OCI-LY1 (cell line): ENCODE measurements at regions not wholly inside any gene's neighbourhood (a gene's known extent, or its start where the extent isn't known, plus 50 kb on each side); places are given as distances from the start of the nearest gene placed in this dataset.

Experiments used
- CTCF ChIP-seq: fragments of 200-600 bp; sonication (generic), shearing (Covaris generic); IDR thresholded peaks from 2 replicates; pipeline ENCODE4 v1.5.1; 2017; ENCODE audit warnings: mild to moderate bottlenecking, antibody characterized with exemption, low read length, moderate library complexity, mixed read lengths
- EZH2 ChIP-seq: fragments of 200-600 bp; sonication (generic), shearing (Covaris generic); IDR thresholded peaks from 2 replicates; pipeline ENCODE4 v1.8.0; 2017; ENCODE audit warnings: borderline replicate concordance, mixed run types, mild to moderate bottlenecking, antibody characterized with exemption, low read length, moderate library complexity, mixed read lengths

DNA sequence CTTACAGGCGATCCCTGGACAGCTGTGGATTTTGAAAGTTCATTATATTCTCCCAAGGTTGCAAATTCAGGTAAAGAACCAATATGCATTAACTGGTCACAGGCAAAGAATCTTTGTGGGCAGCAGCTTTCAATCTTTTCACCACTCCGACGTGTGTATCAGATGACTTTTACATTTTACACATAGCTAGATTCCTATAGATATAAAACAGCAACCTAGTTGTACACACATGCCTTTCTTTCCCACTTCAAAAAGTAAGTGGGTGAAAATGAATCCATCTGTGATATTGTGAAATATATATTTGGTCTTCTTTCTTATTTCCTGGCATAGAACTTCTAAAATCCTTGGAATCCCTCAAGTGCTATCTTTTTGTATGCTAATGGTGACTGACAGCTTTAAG, 72.5 kb downstream of the SCG2 start:
- TF ChIP-seq CTCF, result no peak
- TF ChIP-seq EZH2, result no peak
